Ishikawa (cell line): ENCODE measurements at regions not wholly inside any gene's neighbourhood (a gene's known extent, or its start where the extent isn't known, plus 50 kb on each side); places are given as distances from the start of the nearest gene placed in this dataset.

ENCODE experiments used
- CEBPB ChIP-seq: IDR thresholded peaks from 2 replicates; pipeline ENCODE4 v1.6.1; 2012
- CREB1 ChIP-seq: IDR thresholded peaks from 2 replicates; pipeline ENCODE4 v1.6.1; 2012; ENCODE audit warnings: low read depth
- EGR1 ChIP-seq: IDR thresholded peaks from 2 replicates; pipeline ENCODE4 v1.6.1; 2012
- EP300 ChIP-seq: IDR thresholded peaks from 2 replicates; pipeline ENCODE4 v1.6.1; 2012; ENCODE audit warnings: borderline replicate concordance
- FOXM1 ChIP-seq: IDR thresholded peaks from 2 replicates; pipeline ENCODE4 v1.6.1; 2012; ENCODE audit warnings: low read depth, borderline replicate concordance
- NFIC ChIP-seq: IDR thresholded peaks from 2 replicates; pipeline ENCODE4 v1.6.1; 2012
- RAD21 ChIP-seq: IDR thresholded peaks from 2 replicates; pipeline ENCODE4 v1.6.1; 2012; ENCODE audit warnings: low read depth
- TAF1 ChIP-seq: IDR thresholded peaks from 2 replicates; pipeline ENCODE4 v1.6.1; 2012; ENCODE audit warnings: low read depth, mild to moderate bottlenecking
- TCF12 ChIP-seq: IDR thresholded peaks from 2 replicates; pipeline ENCODE4 v1.6.1; 2012; ENCODE audit warnings: low read depth
- TEAD4 ChIP-seq: IDR thresholded peaks from 2 replicates; pipeline ENCODE4 v1.6.1; 2012
- YY1 ChIP-seq: IDR thresholded peaks from 2 replicates; pipeline ENCODE4 v1.6.1; 2012; ENCODE audit warnings: low read depth
- ZBTB7A ChIP-seq: IDR thresholded peaks from 2 replicates; pipeline ENCODE4 v1.6.1; 2012; ENCODE audit warnings: low read depth
- TF ChIP-seq, protein P1 (sequence below): IDR thresholded peaks from 2 replicates; pipeline ENCODE4 v1.6.1; 2012; ENCODE audit warnings: low read depth, mild to moderate bottlenecking
- TF ChIP-seq, protein P2 (sequence below): IDR thresholded peaks from 2 replicates; pipeline ENCODE4 v1.6.1; 2012
- TF ChIP-seq, protein P3 (sequence below): IDR thresholded peaks from 2 replicates; pipeline ENCODE4 v1.6.1; 2012

DNA sequence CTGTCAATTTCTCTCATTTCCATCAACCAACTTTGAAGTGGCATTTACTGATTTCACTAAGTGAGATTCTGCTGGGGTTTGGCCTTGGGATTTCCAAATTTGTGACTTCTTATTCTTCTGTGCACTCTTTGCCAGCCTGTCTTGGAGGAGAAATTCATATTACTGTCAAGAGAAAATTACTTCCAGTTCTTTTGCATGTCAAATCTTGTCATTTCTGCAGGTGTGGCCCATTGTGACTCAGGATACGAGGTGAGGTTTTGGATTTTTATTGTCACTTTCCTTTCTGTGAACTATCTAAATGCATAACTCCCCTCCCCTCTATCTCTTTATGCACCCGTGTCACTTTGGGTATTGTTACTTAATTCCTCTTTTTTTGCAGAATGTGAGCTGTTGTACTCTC lies 102.6 kb upstream of the GUCY1A1 start:
- TF ChIP-seq RAD21 (no peak), EGR1 (no peak), NFIC (no peak), CREB1 (no peak), CEBPB (no peak), TCF12 (no peak), ZBTB7A (no peak), EP300 (no peak), FOXM1 (no peak), TEAD4 (no peak), TAF1 (no peak), YY1 (no peak)
- TF ChIP-seq, protein P1, sequence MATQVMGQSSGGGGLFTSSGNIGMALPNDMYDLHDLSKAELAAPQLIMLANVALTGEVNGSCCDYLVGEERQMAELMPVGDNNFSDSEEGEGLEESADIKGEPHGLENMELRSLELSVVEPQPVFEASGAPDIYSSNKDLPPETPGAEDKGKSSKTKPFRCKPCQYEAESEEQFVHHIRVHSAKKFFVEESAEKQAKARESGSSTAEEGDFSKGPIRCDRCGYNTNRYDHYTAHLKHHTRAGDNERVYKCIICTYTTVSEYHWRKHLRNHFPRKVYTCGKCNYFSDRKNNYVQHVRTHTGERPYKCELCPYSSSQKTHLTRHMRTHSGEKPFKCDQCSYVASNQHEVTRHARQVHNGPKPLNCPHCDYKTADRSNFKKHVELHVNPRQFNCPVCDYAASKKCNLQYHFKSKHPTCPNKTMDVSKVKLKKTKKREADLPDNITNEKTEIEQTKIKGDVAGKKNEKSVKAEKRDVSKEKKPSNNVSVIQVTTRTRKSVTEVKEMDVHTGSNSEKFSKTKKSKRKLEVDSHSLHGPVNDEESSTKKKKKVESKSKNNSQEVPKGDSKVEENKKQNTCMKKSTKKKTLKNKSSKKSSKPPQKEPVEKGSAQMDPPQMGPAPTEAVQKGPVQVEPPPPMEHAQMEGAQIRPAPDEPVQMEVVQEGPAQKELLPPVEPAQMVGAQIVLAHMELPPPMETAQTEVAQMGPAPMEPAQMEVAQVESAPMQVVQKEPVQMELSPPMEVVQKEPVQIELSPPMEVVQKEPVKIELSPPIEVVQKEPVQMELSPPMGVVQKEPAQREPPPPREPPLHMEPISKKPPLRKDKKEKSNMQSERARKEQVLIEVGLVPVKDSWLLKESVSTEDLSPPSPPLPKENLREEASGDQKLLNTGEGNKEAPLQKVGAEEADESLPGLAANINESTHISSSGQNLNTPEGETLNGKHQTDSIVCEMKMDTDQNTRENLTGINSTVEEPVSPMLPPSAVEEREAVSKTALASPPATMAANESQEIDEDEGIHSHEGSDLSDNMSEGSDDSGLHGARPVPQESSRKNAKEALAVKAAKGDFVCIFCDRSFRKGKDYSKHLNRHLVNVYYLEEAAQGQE, result no peak
- TF ChIP-seq, protein P2, sequence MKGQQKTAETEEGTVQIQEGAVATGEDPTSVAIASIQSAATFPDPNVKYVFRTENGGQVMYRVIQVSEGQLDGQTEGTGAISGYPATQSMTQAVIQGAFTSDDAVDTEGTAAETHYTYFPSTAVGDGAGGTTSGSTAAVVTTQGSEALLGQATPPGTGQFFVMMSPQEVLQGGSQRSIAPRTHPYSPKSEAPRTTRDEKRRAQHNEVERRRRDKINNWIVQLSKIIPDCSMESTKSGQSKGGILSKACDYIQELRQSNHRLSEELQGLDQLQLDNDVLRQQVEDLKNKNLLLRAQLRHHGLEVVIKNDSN, result no peak
- TF ChIP-seq, protein P3, sequence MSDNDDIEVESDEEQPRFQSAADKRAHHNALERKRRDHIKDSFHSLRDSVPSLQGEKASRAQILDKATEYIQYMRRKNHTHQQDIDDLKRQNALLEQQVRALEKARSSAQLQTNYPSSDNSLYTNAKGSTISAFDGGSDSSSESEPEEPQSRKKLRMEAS, result no peak

DNA sequence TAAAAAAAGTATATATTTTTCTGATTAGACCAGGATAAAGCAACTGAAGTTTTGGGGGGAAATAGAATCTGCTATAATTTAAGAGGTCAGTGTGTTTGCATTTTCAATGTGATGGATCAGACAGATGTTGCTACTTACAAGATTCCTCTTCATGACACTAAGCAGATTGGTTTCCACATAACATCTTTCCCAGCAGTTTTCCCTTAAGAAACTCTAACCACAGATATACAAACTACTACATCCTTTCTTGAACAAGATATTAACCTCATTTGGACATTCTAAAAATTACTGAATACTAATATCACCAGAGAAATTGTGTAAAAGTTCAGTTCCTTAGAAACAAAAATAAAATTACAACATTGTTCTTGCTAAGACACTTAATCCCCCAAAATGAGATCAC lies 106.7 kb upstream of the GUCY1A1 start:
- no peak for TF ChIP-seq EP300
- TF ChIP-seq FOXM1, result no peak
- TF ChIP-seq, protein P1, result no peak

DNA sequence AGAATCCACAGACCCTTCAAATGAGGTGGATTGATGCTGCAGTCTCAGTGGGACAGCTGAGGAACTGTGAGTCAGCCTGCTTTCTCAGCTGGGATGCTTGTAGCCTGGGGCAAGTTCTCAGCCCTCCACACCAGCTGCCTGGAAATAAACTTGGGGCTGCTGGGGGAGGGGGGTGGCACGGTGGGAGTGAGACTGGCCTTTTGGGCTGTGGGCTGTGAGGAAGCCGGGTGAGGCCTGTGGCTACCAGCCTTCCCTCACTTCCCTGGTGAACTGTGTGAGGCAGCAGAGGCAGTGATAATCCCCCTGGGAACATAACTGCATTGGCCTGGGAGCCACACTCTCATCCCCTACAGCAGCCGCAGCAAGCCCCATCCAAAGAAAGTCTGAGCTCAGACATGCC lies 114.5 kb upstream of the GUCY1A1 start:
- no peak for TF ChIP-seq TAF1
- TF ChIP-seq TEAD4, result no peak
- TF ChIP-seq YY1, result no peak
- TF ChIP-seq FOXM1, result no peak
- TF ChIP-seq, protein P2, result no peak
- TF ChIP-seq EGR1, result no peak
- TF ChIP-seq NFIC, result no peak
- TF ChIP-seq TCF12, result no peak
- TF ChIP-seq CREB1, result no peak
- TF ChIP-seq, protein P1, result no peak

DNA sequence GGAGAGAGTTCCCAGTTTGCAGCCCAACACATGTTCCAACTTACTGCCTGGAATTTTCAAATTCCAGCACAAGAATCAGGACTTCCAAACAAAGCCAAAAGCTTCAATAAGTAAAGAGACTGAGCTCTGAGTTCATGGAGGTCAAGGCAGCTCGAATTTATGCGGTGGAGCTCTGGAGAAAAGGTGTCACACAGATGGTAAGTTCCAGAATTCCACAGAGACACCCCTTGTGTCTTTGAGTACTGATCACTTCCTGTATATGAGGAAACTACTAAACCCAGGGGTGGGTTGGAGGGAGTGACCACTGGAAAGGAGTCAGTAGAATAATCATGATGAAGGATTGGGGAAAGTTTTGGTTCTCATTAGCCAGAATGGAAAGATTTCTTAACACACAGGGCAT lies 118.5 kb upstream of the GUCY1A1 start:
- TF ChIP-seq TEAD4 (no peak), RAD21 (no peak), CREB1 (no peak), EGR1 (no peak), NFIC (no peak), TAF1 (no peak), EP300 (no peak)
- TF ChIP-seq, protein P1, result no peak
- TF ChIP-seq, protein P2, result no peak
